K562 (cell line): ENCODE measurements at regions not wholly inside any gene's neighbourhood (a gene's known extent, or its start where the extent isn't known, plus 50 kb on each side); places are given as distances from the start of the nearest gene placed in this dataset.
A peak's percentile ranks its signal among the peaks of the same experiment; 100 is the strongest.

Experiments
- ATAC-seq: fragments of 200-7000 bp; cut with Tn5 transposase; 3 replicates; pipeline ENCODE4 v1.9.1; 2020; ENCODE audit warnings: moderate library complexity
- BruUV-seq: library from RNA; stranded (reverse); fragments of 400-500 nt; replicated peaks from 2 replicates; lab custom pipeline; 2021; lab: Mats Ljungman, UMichigan
- CTCF ChIA-PET: fragments of 300-600 bp; formaldehyde crosslinking; extraction: SDS; loops from one replicate; lab custom pipeline; 2021; ENCODE audit warnings: low intra/inter-chr PET ratio; lab: Yijun Ruan, JAX
- POLR2A ChIA-PET: fragments of 300-600, 350-650 bp; sonication (Branson Sonifier 250); formaldehyde crosslinking; extraction: SDS; loops from one replicate; lab custom pipeline; 2021; ENCODE audit warnings: antibody characterized with exemption, inconsistent platforms; lab: Yijun Ruan, JAX
- DNase-seq, 4 experiments: peaks; one replicate each; pipeline versions ENCODE4 v3.0.0 to v3.0.0-alpha.2; 2011 to 2018; ENCODE audit warnings: low spot score in 3 of 4, mixed read lengths in 3 of 4; ENCODE audit errors: extremely low read depth in 1 of 4
- FAIRE-seq: peaks from 2 replicates; lab custom pipeline; 2011; peaks lifted over from hg19 to GRCh38; lab: Jason Lieb, UNC
- H2AFZ ChIP-seq: 2 replicates; pipeline ENCODE4 v1.6.0; 2011; ENCODE audit warnings: low read depth, low read length, control low read depth, inconsistent platforms
- H3K27ac ChIP-seq: fragments of 200-600 bp; 3 replicates; pipeline ENCODE4 v1.8.0; 2011; ENCODE audit warnings: low read depth, mild to moderate bottlenecking, control low read depth, inconsistent platforms, low read length, moderate library complexity, mixed read lengths; ENCODE audit errors: extremely low read depth
- H3K27me3 ChIP-seq, 2 experiments: fragments of 300-600 bp in 1 of 2; 2 replicates in 1 of 2; 3 replicates in 1 of 2; pipeline versions ENCODE4 v1.6.0 to v1.8.0; 2011; ENCODE audit warnings: inconsistent platforms in 2 of 2, low read length in 2 of 2, mild to moderate bottlenecking in 1 of 2, mixed read lengths in 1 of 2, moderate library complexity in 1 of 2; ENCODE audit not compliant: control insufficient read depth in 2 of 2, insufficient read depth in 2 of 2
- H3K36me3 ChIP-seq: fragments of 300-600 bp; 3 replicates; pipeline ENCODE4 v1.8.0; 2011; ENCODE audit warnings: mild to moderate bottlenecking, low read length, inconsistent platforms; ENCODE audit not compliant: control insufficient read depth, insufficient read depth
- H3K4me1 ChIP-seq, 2 experiments: fragments of 200-600 bp in 1 of 2; replicated peaks in 1 of 2; 2 replicates in 1 of 2; 3 replicates in 1 of 2; pipeline versions ENCODE4 v1.5.1 to v1.8.0; 2011; ENCODE audit warnings: inconsistent platforms in 2 of 2, low read length in 2 of 2, mild to moderate bottlenecking in 1 of 2, mixed read lengths in 1 of 2, moderate library complexity in 1 of 2; ENCODE audit not compliant: control insufficient read depth in 2 of 2, insufficient read depth in 2 of 2
- H3K4me2 ChIP-seq: 2 replicates; pipeline ENCODE4 v1.6.1; 2011; ENCODE audit warnings: low read length, control low read depth, inconsistent platforms, mixed read lengths; ENCODE audit not compliant: insufficient read depth
- H3K4me3 ChIP-seq: fragments of 200-600 bp; sonication (generic), shearing (Covaris generic); 2 replicates; pipeline ENCODE4 v1.5.1; 2016; ENCODE audit warnings: control low read depth, inconsistent platforms
- H3K79me2 ChIP-seq: fragments of 200-600 bp; 3 replicates; pipeline ENCODE4 v1.8.0; 2011; ENCODE audit warnings: low read length, inconsistent platforms; ENCODE audit not compliant: control insufficient read depth, insufficient read depth
- H3K9ac ChIP-seq, 2 experiments: 2 replicates each; pipeline versions ENCODE4 v1.6.0 to v1.6.1; 2011; ENCODE audit warnings: low read depth in 2 of 2, low read length in 2 of 2, control low read depth in 1 of 2, inconsistent platforms in 1 of 2, mild to moderate bottlenecking in 1 of 2, mixed read lengths in 1 of 2; ENCODE audit not compliant: insufficient read depth in 1 of 2
- H3K9me1 ChIP-seq: one replicate; pipeline ENCODE4 v1.6.0; 2011; ENCODE audit warnings: inconsistent platforms, mild to moderate bottlenecking, low read length, moderate library complexity; ENCODE audit not compliant: control insufficient read depth, insufficient read depth
- H3K9me3 ChIP-seq: replicated peaks from 2 replicates; pipeline ENCODE4 v1.5.1; 2011; ENCODE audit warnings: low read depth, low read length, inconsistent platforms; ENCODE audit not compliant: control insufficient read depth, insufficient read depth
- H4K20me1 ChIP-seq: replicated peaks from 2 replicates; pipeline ENCODE4 v1.6.1; 2011; ENCODE audit warnings: low read length, inconsistent platforms, mixed read lengths; ENCODE audit not compliant: control insufficient read depth, insufficient read depth
- DLX4 ChIP-seq: fragments of 250-450 bp; sonication (Bioruptor Pico); IDR thresholded peaks from 2 replicates; pipeline ENCODE4 v1.6.1; 2021; ENCODE audit warnings: mild to moderate bottlenecking
- RBM25 ChIP-seq: fragments of 200-400 bp; formaldehyde crosslinking; IDR thresholded peaks from 2 replicates; pipeline ENCODE4 v1.6.1; 2018; ENCODE audit warnings: low read length, low read depth, moderate library complexity; ENCODE audit not compliant: severe bottlenecking
- ZNF133 ChIP-seq: fragments of 250-450 bp; sonication (Bioruptor Pico); IDR thresholded peaks from 2 replicates; pipeline ENCODE4 v1.4.0; 2020; ENCODE audit warnings: mild to moderate bottlenecking
- WGBS: fragments of 100-300 bp; shearing (Covaris generic); methylation state at CpG from one replicate; pipeline ENCODE4 v1.1.6; 2016; ENCODE audit warnings: low coverage, mixed read lengths; ENCODE audit not compliant: insufficient coverage; ENCODE audit errors: missing lambda C conversion rate; 5-methylcytosine and 5-hydroxymethylcytosine counted together
- in situ Hi-C: fragments of 300-500 bp; cut with MboI; formaldehyde crosslinking; loops from 4 replicates; pipeline ENCODE4 v1.15.0; 2018; ENCODE audit warnings: inconsistent platforms, mixed read lengths
- intact Hi-C: fragments of 100-400 bp; cut with micrococcal nuclease; formaldehyde crosslinking; loops from 2 replicates; pipeline ENCODE4 v1.14.2; 2022
- TF ChIP-seq, protein P1 (sequence below): fragments of 250-450 bp; sonication (Bioruptor Pico); IDR thresholded peaks from 2 replicates; pipeline ENCODE4 v1.5.1; 2021; ENCODE audit warnings: mild to moderate bottlenecking

- H3K27me3 ChIP-seq: peaks cover 0 to 14% of the 10 kb centered on the region in 2 experiments; a peak in 2 of 5 replicates
- intact Hi-C loops (loop anchor here (10.0 kb wide), 1 partner anchor 59 kb away; the partner anchor contains the start of gene GADD45G), in situ Hi-C loops (no loop called here)
- no peak overlapping the region for H2AFZ ChIP-seq
- TF ChIP-seq RBM25: peak; percentile 28
- TF ChIP-seq, protein P1, sequence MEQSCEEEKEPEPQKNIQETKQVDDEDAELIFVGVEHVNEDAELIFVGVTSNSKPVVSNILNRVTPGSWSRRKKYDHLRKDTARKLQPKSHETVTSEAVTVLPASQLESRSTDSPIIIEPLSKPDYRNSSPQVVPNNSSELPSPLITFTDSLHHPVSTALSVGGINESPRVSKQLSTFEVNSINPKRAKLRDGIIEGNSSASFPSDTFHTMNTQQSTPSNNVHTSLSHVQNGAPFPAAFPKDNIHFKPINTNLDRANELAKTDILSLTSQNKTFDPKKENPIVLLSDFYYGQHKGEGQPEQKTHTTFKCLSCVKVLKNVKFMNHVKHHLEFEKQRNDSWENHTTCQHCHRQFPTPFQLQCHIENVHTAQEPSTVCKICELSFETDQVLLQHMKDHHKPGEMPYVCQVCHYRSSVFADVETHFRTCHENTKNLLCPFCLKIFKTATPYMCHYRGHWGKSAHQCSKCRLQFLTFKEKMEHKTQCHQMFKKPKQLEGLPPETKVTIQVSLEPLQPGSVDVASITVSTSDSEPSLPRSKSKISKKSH: no peak
- H3K27ac ChIP-seq: no peak overlapping the region
- BruUV-seq: no TSS peak
- peaks cover 2% of the 10 kb centered on the region for H3K9me1 ChIP-seq
- H4K20me1 ChIP-seq: no peaks in the 10 kb centered on the region
- H3K4me3 ChIP-seq: no peak overlapping the region
- DNase-seq (no peak), ATAC-seq (no peak), FAIRE-seq (no peak)
- no peak overlapping the region for H3K9ac ChIP-seq
- no peaks in the 10 kb centered on the region for H3K36me3 ChIP-seq
- no peaks in the 10 kb centered on the region; a peak in 1 of 5 replicates for H3K4me1 ChIP-seq
- 0% methylated on average over 3 of the region's 3 CpGs for WGBS
- CTCF ChIA-PET: no interaction called here
- POLR2A ChIA-PET: interaction anchor here (0.8 kb wide), 1 partner anchor 45 kb away, joined by 3 read pairs; no protein-coding TSS in a partner anchor
- H3K4me2 ChIP-seq: no peak overlapping the region
- no peaks in the 10 kb centered on the region for H3K9me3 ChIP-seq
- no peaks in the 10 kb centered on the region for H3K79me2 ChIP-seq
These were observed 58.8 kb downstream of the GADD45G start for GRCh38 chr9:89663614-89663970.

DNA sequence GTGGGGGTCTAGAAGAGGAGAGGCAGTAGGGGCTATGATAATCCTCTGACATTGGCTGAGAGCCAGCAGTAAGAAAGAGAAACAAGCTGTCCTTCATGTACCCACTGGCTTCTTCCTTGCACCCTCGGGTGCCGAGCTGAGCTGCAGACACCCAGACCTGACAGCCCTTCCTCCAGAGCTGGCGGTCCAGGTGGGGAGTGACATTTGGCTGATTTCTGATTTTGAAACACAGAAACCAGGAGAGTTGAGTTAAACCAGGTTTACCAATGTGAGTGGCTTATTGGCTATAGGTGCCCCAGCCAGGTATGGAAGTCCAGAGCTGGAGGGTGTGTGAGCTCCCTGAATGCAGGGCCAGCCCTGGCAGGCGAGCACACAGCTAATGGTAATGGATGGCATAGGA is 59.2 kb downstream of the GADD45G start:
- in situ Hi-C loops: no loop called here
- no TSS peak for BruUV-seq
- ATAC-seq (no peak), DNase-seq (no peak), FAIRE-seq (no peak)
- Histone ChIP-seq H3K27ac (no peak overlapping the region), H3K4me1 (no peaks in the 10 kb centered on the region; a peak in 1 of 5 replicates), H3K9me3 (no peaks in the 10 kb centered on the region), H3K79me2 (no peaks in the 10 kb centered on the region), H3K36me3 (no peaks in the 10 kb centered on the region), H3K27me3 (peaks cover 0 to 12% of the 10 kb centered on the region in 2 experiments; a peak in 2 of 5 replicates), H3K9ac (no peak overlapping the region), H4K20me1 (no peaks in the 10 kb centered on the region), H3K4me2 (no peak overlapping the region), H2AFZ (no peak overlapping the region), H3K9me1 (peaks cover 2% of the 10 kb centered on the region), H3K4me3 (no peak overlapping the region)
- ChIA-PET CTCF (no interaction called here), POLR2A (interaction anchor here (0.8 kb wide), 1 partner anchor 45 kb away, joined by 3 read pairs; no protein-coding TSS in a partner anchor)
- TF ChIP-seq DLX4 (CRISPR knock-in tag) (no peak), ZNF133 (CRISPR knock-in tag) (no peak)
- intact Hi-C loops: loop anchor here (10.0 kb wide), 1 partner anchor 59 kb away; the partner anchor contains the start of gene GADD45G
- 2% methylated on average over 4 of the region's 4 CpGs for WGBS
